ENCODE measurements at regions not wholly inside any gene's neighbourhood (a gene's known extent, or its start where the extent isn't known, plus 50 kb on each side); places are given as distances from the start of the nearest gene placed in this dataset.

DNA sequence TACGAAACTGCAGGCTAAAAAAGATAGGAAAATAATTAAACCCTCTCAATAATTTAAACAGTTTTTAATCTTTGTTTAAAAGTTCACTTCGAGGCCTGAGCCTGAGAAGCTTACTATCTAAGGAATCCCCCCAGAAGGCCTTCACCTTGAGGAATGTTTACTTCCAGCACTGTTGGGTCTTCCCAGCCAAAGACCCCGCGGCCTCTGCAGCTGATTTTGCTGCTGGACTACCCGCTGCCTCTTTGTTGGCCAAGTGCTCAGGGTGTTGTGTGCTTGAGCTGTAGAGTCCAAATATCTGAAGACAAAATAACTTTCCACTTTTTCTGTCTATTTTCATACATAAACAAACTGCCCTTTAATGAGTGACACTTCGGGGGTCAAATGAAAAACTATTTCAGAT is 292.7 kb downstream of the GLRX3 start:
- DNase-seq (ENCODE audit: low spot score) (no peak), FAIRE-seq (no peak)

DNA sequence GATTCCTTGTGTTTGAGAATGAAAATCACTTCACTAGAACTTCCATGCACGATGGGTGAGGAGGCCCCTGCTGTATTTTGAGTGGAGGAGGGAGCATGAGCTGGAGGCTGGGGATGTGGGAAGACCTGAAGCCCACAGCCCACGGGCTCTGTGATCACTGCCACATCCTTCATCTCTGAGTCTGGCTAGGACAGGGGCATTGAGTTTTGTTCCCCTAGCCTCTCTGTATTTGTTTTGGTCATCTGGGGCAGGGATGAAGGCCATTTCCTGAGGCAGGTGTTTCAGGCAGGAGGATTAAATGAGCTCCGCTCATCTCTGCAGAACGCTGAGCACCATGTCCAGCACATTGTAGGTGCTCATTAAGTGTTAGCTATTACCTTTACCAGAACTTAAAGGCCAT is 293.6 kb downstream of the GLRX3 start:
- FAIRE-seq: no peak
- DNase-seq (ENCODE audit: low spot score): no peak

DNA sequence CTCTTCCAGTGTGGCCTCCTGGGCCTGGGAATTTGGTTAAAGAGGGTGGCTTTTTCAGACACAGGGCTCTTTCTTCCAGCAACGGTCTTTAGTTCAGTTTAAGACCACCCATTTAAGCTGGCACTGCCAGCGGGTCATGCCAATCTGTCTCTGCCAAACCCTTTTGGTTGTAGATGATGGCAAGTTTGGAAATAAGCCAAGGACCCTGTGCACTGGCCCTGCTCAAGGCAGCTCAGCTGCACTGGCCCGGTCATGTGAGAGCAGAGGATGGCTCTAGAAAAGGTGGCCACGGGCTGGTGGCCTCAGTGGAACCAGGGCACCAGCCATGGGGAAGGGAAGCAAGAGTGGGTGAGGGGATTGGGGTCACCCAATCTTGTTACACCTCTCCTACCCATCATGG is 294.1 kb downstream of the GLRX3 start:
- FAIRE-seq (no peak), DNase-seq (ENCODE audit: low spot score) (no peak)

DNA sequence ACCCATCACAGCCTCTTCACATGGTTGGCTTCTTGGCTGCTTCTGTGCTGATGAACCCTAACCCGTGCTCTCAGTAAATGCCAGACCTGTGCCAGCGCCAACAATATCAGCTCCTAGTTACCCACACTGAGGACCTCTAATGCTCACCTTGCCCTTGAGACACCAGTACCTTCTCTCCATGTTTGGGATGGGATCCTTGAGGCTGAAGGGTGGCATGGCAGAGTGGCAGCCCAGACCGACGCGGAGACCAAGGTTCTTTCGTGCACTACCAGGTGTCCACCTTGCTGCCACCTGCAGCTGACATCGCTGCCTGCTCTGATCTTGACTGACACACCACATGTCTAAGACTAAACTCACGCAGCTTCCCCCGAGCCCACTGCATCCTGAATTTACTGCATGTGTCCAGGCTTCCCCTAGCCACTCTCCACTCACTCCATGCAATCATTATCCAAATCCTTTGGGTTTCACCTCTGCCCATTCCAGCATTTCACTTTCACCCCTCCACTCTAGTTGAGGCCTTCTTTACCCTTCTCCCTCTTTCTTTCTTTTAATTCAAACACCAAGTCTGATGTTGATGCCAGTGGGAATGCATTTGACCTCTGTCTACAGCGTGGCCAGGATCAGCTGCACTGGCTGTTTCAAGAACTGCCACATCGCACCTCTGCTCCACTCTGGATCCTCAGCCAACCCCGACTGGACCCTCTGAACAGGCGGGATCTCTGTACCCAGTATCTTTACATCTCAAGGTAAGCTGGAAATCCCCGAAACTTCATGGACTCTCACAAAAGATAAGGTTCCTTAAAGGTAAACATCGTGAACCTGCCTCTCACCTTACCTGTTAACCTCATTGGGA is 294.9 kb downstream of the GLRX3 start:
- DNase-seq (ENCODE audit: low spot score): no peak
- no peak for FAIRE-seq

DNA sequence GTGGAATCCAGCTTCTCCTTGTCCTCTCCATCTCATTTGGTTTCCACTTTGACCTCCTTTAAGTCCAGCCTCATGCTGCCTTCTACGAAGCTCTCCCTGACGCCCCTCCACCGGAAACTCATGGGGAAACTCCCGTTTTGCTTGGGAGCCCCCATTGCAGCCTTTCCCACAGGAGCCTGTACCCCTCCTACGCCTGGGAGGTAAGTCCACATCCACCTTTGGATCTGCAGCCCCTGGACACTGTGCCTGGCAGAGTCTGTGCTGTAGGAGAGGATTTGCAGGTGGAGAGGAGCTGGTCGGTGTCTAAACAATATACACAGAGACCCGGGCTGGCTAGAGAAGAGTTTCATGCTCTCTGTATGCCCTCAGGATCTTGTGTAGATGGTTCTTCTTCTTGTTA is 296.1 kb downstream of the GLRX3 start:
- DNase-seq (ENCODE audit: low spot score) (no peak), FAIRE-seq (no peak)

DNA sequence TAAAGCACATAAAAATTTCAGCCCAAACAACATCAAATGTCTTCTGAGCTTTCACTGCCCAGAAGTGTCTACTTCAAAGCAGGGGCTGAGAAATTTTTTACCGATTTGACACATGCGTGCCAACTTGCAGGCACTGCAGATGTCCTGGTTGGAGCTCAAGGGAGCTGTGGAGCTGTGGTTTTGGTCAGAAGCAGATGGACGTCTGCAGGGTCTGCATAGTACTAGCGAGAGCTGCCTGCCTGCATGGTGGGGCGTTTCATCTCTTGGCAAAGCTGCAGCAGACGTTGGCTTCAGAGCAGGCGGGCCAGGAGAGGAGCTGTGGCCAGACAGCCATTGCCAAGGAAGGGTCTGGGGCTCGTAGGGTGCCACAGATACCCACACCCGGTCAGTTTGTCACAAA is 296.7 kb downstream of the GLRX3 start:
- FAIRE-seq (no peak), DNase-seq (ENCODE audit: low spot score) (no peak)

DNA sequence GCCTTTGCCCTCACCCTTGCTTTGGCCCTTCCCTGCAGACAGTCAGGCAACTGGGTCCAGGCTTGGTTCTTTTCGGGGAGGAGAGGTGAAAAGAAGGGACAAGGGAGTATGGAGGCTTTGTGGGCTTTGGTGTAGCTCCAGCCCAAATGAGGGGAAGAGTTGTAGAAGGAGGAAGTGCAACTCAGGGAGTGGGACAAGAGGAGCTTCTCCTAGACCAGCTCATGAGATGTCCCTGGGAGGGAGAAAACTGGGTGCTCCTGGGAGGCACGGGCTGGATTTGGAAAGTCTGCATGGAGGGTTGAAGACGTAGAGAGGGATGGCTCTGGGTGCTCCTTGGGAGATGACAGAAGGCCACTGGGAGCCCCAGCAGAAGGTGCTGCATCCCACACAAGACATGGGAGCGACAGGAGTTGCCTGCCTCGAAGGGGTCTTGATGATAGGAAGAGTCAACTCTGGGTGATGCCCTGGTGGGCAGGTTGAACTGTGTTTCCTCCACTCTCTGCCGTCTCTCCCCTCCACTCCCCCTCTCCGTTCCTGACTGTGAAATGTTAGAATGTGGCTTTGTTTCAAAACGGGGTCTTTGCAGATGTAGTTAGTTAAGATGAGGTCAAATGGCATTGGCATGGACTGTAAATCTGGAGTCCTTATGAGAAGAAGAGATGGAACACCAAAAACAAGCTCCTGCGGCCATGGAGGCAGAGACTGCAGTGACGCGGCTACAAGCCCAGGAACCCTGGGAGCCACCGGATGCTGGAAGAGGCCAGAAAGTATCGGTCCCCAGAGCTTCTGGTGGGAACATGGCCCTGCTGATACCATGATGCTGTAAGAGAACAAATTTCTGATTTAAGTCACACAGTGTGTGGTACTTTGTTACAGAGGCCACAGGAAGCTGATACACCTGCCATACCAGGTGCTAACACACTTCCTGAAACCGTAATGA is 298.5 kb downstream of the GLRX3 start:
- DNase-seq (ENCODE audit: low spot score) (no peak), FAIRE-seq (no peak)

DNA sequence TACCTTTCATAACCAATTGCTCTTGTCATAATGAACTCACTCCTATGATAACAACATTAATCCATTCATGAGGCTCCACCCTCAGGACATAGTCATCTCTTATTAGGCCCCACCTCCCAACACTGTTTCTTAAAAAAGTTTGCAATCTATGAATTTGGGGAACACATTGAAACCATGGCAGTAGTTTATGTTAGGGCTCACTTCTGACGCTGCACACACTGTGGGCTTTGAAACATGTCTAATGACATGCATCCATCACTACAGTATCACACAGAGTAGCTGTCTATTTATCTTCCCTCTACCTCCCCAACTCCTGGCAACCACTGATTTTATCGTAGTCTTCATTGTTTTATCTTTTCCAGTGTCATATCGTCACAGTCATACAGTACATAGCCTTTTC is 299.8 kb downstream of the GLRX3 start:
- DNase-seq (ENCODE audit: low spot score) (no peak), FAIRE-seq (no peak)

DNA sequence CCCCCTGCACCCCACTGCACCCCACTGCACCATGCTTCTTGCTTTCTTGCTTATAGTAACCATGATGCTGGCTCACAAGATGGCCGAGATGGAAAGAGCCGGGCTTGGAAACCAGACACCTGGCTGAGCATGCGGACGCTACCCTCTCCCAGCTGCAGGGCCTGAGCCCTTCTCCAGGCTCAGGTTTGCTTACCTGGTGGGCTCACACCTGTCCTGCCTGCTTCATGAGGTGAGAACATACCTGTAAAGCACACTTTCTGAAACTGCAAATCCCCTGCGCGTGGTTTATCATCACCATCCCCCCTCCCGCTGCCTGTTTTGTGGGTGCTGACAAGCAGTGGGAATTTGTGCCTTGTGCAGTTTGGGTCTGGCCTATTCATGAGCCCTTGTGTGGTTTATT is 302.7 kb downstream of the GLRX3 start:
- FAIRE-seq (no peak), DNase-seq (ENCODE audit: low spot score) (no peak)

DNA sequence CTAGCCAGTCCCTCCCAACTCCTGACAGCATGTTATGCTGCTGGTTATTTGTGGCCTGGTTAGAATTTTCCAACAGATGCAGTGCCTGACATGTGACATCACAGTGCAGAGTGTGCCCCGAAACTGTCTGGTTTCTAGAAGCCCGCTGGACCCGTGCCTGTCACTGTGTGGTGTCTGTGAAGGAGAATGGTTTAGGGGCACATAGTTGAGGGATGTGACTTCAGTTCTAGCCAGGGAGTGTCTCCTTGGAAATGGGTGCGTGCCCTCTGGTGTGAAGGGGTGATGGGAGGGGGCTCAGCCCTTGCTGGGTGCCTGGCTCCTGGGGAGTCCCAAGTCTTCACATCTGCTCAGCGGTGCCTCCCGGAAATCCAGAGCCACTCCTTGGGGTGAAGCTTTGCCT is 303.6 kb downstream of the GLRX3 start:
- FAIRE-seq: no peak
- DNase-seq (ENCODE audit: low spot score): no peak

DNA sequence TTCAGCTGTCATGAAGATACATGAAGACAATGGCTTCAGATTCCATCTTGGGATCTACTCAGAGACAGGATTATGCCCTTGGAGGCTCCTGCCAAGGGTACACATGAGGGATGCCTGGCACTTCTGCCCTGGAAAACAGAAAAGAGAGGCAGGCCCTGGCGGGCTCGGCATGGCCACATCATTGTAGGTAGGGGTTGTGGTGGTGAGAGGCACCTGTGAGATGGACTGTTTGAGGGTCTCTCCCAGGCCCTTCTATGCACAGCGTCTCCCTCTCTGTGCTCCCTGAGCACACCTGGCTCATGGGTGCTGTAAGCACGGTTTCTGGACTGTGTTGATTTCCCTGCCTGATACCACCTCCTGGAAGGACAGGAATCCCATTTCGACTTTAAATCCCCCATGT is 304.3 kb downstream of the GLRX3 start:
- no peak for FAIRE-seq
- no peak for DNase-seq (ENCODE audit: low spot score)

DNA sequence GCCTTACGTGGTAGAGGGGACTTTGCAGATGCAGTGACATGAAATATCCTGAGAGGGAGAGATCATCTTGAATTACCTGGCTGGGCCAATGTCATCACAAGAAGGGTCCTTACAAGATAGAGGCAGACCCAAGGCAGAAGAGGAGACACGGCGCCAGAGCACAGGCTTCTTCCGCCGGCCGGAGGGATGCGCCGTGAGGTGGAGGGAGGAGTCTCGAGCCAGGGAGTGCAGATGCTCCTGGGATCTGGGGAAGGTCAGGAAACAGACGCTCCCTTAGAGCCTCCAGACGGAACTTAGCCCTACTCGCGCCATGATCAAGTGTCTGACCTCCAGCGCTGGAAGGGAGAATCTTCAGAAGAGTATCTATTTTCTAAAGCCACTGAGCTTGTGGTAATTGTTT is 304.8 kb downstream of the GLRX3 start:
- no peak for FAIRE-seq

DNA sequence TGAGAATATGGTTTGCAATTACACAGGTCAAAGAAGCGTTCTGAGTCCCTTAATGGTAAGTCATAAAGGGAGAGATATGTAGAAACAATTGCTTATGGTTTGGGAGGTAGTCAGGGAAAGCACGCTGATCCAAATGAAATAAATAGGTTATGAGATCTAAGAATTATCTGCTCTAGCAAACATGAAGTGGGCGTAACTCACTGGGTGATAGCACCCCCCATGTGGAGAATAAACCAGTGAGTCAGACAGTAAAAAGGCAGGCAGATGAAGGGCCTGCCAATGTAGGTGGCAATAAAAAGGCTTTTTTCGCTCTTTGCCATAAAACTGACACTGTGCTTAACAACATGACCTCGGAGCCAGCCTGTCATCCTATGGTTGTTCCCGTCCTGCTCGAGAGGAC is 306.9 kb downstream of the GLRX3 start:
- DNase-seq (ENCODE audit: low spot score) (no peak), FAIRE-seq (no peak)

More for the DNA sequence above, 304.8 kb downstream of the GLRX3 start:
- no peak for DNase-seq (ENCODE audit: low spot score)

DNA sequence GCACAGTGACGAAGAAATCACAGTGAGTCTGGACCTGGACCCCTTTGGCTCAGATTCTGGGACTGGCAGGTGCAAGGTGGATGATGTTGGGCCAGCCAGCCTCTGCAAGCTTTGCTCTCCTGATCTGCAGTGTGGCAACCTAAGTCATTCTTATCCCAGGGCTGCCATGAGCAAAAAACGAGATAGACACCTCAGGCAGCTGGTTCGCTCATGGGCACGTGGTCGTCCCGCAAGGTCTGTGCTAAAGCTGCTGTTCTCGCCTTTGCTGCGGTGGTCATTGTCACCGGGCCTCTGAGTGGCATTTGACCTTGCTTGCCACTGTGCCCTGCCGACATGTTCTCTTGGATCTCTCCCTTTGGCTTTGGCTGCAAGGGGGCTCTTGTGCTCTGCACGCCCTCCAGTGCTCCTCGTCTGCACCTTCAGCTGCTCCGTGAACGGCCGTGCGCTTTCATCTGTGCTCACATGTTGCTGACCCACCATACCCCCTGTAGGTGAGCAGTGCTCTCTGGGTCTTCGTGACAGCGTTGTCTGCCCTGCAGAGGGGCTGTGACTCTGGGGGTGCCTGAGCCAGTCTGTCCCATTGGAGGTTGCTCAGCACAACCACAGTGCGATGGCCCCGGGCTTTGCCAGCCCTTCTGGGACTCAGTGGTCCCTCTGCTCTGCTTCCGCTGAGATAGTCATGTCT is 317.0 kb downstream of the GLRX3 start:
- FAIRE-seq (no peak), DNase-seq (ENCODE audit: low spot score) (no peak)

DNA sequence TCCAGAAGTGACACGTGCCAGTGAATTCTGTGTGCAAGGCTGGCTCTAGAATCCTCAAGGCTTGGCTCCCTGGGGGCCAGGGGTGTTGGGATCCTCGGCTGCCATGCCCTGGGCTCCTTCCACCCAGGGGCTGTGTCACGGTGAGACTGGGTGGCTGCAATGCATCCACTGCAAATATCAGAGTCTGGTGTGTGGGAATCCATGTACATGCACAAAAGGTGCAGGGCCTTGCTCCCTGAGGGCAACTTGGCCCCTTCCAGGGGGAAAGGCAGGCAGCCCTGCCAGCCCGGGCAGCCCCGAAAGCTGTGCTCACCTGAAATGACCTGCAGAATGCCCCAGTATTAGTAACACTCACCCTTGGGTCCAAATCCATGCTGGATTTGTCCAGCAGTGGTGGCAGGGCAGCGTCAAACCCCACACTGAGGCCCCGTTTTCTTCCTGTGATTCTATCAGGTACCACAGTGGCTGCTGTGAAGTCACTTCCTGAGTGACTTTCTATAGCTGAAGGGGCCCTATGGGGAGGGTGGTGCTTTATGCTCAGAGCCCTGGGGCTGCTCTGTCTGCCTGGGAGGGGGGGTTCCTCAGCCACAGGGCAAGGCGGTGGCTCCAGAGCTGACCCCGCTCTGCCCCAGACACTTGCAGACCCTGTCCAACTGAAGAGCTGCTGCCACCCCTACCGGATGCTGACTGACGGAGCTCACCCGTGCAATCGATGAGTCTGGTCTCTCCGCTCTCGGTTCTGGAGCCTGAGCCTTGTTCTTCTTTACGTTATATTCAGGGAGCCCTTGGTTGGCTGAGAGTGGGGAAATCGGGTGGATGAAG is 317.7 kb downstream of the GLRX3 start:
- FAIRE-seq (no peak), DNase-seq (ENCODE audit: low spot score) (no peak)

DNA sequence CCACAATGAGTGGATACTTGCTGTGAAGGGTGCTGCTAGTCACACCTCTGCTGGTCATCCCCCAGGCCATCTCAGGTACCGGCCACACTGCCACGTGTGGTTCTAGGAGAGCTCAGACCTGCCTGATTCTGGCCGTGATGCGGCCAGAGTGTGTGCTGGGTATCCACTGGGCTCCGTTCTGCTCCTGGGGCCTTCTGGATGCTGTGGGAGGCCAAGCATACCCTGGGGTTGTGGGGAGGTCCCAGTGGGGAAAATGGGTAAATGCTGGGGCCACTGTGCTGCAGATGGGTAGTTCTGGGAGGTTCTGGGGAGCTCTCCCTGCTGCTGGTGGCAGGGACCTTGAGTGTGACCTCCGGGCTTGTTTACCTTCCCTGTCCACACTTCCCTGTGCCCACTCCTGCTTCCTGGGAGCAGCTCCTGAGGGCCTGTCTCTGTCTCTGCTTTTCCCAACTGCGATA is 318.4 kb downstream of the GLRX3 start:
- DNase-seq (ENCODE audit: low spot score) (no peak), FAIRE-seq (no peak)

DNA sequence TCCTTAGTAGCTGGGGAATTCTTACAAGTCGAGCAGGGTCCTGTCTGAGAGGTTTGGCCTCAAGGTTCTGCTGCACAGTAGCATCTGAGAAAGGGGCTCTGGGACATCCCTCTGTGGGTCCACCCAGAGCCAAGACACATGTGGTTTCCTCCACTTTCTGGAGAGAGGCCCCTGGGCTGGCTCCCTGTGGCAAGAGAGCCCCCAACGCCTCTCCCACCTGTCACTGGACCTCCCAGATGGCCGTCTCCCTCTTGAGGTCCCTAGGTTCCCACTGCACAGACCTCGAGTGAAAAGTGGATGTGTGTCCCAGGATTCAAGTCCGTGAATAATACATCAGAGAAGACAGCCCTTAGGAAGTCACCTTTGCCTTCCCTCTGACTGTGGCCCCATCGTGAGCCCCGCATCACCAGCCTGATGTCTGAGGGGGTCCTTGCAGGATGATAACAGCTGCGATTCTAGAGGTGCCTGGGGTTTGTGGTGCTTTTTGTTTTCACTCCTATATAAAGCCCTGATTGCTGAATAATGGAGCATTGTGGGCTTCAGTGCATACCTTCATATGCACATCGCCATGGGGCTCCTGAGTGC is 319.0 kb downstream of the GLRX3 start:
- no peak for DNase-seq (ENCODE audit: low spot score)
- FAIRE-seq: no peak

DNA sequence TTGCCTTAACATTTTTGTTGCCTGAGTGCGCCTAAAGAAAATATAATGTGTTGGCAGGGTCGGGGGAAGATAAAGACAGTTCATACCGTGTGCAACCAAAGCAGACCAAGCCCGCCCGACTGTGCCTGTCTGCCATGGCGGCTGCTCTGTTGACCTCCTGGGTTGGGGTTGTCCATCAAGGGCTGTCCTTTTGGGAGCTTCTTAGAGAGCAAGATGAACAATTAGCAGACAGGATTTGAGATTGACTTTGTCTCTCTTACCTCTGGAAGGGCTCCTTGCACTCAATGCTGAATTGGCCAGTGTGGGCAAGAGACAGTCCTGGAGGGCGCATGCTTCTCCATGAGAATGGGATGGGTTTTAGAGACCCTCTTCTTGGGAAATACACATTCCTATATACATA is 319.6 kb downstream of the GLRX3 start:
- FAIRE-seq (no peak), DNase-seq (ENCODE audit: low spot score) (no peak)

DNA sequence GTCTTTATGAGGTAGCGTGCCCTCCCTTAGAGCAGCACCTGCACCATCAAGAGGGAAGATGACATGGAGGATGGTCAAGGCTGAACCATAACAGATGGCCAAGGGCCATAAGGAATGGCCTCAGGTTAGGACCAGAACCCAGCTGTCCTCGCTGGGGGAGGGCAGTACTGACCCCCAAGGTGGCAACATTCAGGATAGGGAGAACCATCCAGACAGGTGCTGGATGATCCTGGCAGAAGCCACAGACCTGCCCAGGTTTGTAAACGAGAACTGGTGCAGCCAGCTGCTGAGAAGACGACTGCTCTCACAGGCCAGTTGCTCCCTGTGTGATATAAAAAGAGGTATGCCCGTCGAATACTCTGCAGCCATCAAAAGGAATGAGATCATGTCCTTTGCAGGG is 320.4 kb downstream of the GLRX3 start:
- no peak for DNase-seq (ENCODE audit: low spot score)
- no peak for FAIRE-seq

DNA sequence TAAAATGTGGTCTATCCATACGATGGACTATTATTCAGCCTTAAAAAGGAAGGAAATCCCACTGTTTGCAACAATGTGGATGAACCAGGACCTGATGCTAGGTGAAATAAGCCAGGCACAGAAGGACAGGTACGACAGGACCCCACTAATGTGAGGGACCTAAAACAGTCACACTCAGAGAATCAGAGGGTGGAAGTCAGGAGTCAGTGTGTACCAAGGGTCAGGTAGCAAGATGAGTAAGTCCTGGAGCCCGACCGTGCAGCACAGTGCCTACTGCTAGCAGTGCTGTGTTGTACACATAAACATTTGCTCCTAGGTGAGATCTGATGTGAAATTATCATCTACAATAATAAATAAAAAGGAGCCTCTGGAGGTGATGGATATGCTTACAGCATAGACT is 322.3 kb downstream of the GLRX3 start:
- no peak for FAIRE-seq
- DNase-seq (ENCODE audit: low spot score): no peak

DNA sequence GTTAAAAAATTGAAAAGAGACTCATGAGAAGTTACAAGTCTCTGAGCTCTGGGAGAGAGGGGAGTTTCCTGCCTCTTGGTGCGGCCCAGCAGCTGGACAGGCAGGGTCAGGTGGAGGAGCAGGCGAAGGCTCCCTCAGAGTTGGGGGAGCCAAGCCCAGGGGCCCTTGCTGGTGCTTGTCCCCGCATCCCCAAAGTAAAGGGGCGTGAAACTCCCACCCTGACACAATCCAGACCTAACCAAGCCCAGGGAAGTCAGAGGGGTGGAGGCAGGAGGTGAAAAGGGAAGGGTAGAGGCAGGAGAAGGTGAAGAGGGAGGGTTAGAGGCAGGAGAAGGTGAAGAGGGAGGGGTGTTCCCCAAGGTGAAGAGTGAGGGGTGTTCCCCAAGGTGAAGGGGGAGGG is 322.8 kb downstream of the GLRX3 start:
- DNase-seq (ENCODE audit: low spot score): no peak
- FAIRE-seq: no peak
